GM12878 (cell line): ENCODE measurements at regions not wholly inside any gene's neighbourhood (a gene's known extent, or its start where the extent isn't known, plus 50 kb on each side); places are given as distances from the start of the nearest gene placed in this dataset.

Source experiments
- JUND ChIP-seq: IDR thresholded peaks from 2 replicates; pipeline ENCODE4 v1.6.1; 2012; ENCODE audit warnings: low read depth, mild to moderate bottlenecking, low read length, improper control_type of control experiment, moderate library complexity
- MYC ChIP-seq: IDR thresholded peaks from 2 replicates; pipeline ENCODE4 v1.6.1; 2011; ENCODE audit warnings: mild to moderate bottlenecking, low read length, moderate library complexity, inconsistent platforms; ENCODE audit not compliant: insufficient read depth, insufficient replicate concordance, insufficient read length, severe bottlenecking
- STAT3 ChIP-seq: IDR thresholded peaks from 2 replicates; pipeline ENCODE4 v1.6.1; 2011; ENCODE audit warnings: low read depth, low read length, improper control_type of control experiment
- TCF3 ChIP-seq: IDR thresholded peaks from 2 replicates; pipeline ENCODE4 v1.6.1; 2012; ENCODE audit warnings: low read depth, mild to moderate bottlenecking, low read length, borderline replicate concordance; ENCODE audit not compliant: insufficient read depth
- TF ChIP-seq, protein P1 (sequence below), 3 experiments: IDR thresholded peaks in 2 of 3; conservative IDR thresholded peaks in 1 of 3; 2 replicates each; pipeline ENCODE4 v1.5.1; 2011; ENCODE audit warnings: low read depth in 3 of 3, low read length in 3 of 3, mild to moderate bottlenecking in 3 of 3, control low read depth in 2 of 3, moderate library complexity in 2 of 3, inconsistent platforms in 1 of 3, mixed read lengths in 1 of 3; ENCODE audit not compliant: control insufficient read depth in 2 of 3, insufficient read depth in 1 of 3; ENCODE audit errors: extremely low read depth in 1 of 3
- TF ChIP-seq, protein P2 (sequence below): IDR thresholded peaks from 2 replicates; pipeline ENCODE4 v1.6.1; 2011; ENCODE audit warnings: low read depth, mild to moderate bottlenecking, low read length, moderate library complexity, borderline replicate concordance; ENCODE audit errors: extremely low read depth
- TF ChIP-seq, protein P3 (sequence below): fragments of 150-350 bp; IDR thresholded peaks from 2 replicates; pipeline ENCODE4 v1.6.1; 2016; ENCODE audit warnings: low read depth, low read length

DNA sequence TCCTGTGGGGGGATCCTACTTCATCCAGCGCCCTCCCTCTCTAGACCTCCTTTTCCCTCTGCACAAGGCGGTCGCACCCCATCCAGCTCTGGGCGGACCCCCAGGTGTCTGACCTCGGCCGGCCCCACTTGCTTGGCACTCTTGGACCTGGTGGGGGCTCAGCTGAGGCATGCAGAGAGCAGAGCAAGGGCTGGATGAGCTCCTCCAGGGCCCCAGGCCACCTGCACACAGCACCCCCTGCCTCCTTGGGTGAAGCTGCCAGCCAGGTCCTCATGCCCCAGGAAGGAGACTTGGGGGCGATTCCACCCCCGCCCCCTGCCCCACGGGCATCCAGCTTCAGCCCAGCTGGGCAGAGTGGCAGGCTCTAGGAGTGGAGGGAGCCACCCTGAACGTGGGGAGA, 159.4 kb upstream of the GSE1 start:
- TF ChIP-seq, protein P1, sequence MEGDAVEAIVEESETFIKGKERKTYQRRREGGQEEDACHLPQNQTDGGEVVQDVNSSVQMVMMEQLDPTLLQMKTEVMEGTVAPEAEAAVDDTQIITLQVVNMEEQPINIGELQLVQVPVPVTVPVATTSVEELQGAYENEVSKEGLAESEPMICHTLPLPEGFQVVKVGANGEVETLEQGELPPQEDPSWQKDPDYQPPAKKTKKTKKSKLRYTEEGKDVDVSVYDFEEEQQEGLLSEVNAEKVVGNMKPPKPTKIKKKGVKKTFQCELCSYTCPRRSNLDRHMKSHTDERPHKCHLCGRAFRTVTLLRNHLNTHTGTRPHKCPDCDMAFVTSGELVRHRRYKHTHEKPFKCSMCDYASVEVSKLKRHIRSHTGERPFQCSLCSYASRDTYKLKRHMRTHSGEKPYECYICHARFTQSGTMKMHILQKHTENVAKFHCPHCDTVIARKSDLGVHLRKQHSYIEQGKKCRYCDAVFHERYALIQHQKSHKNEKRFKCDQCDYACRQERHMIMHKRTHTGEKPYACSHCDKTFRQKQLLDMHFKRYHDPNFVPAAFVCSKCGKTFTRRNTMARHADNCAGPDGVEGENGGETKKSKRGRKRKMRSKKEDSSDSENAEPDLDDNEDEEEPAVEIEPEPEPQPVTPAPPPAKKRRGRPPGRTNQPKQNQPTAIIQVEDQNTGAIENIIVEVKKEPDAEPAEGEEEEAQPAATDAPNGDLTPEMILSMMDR (IDR thresholded peaks at IDR 0.05 in 2 of 3, conservative IDR thresholded peaks at IDR 0.05 in 1 of 3; ENCODE audit: control insufficient read depth in 2 of 3, extremely low read depth in 1 of 3, insufficient read depth in 1 of 3, low read depth in 3 of 3, low read length in 3 of 3), result no peak
- TF ChIP-seq TCF3 (no peak), STAT3 (no peak), MYC (no peak), JUND (no peak)
- TF ChIP-seq, protein P2, sequence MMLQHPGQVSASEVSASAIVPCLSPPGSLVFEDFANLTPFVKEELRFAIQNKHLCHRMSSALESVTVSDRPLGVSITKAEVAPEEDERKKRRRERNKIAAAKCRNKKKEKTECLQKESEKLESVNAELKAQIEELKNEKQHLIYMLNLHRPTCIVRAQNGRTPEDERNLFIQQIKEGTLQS, result no peak
- TF ChIP-seq, protein P3, sequence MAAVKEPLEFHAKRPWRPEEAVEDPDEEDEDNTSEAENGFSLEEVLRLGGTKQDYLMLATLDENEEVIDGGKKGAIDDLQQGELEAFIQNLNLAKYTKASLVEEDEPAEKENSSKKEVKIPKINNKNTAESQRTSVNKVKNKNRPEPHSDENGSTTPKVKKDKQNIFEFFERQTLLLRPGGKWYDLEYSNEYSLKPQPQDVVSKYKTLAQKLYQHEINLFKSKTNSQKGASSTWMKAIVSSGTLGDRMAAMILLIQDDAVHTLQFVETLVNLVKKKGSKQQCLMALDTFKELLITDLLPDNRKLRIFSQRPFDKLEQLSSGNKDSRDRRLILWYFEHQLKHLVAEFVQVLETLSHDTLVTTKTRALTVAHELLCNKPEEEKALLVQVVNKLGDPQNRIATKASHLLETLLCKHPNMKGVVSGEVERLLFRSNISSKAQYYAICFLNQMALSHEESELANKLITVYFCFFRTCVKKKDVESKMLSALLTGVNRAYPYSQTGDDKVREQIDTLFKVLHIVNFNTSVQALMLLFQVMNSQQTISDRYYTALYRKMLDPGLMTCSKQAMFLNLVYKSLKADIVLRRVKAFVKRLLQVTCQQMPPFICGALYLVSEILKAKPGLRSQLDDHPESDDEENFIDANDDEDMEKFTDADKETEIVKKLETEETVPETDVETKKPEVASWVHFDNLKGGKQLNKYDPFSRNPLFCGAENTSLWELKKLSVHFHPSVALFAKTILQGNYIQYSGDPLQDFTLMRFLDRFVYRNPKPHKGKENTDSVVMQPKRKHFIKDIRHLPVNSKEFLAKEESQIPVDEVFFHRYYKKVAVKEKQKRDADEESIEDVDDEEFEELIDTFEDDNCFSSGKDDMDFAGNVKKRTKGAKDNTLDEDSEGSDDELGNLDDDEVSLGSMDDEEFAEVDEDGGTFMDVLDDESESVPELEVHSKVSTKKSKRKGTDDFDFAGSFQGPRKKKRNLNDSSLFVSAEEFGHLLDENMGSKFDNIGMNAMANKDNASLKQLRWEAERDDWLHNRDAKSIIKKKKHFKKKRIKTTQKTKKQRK, result no peak
